GM18505 (cell line): ENCODE measurements at regions not wholly inside any gene's neighbourhood (a gene's known extent, or its start where the extent isn't known, plus 50 kb on each side); places are given as distances from the start of the nearest gene placed in this dataset.
"Not testable (repeated sequence)": the region's sequence is repeated elsewhere in the genome, so short reads cannot be mapped to it uniquely, and the experiment has no call there.

ENCODE experiments used
- ATAC-seq: cut with Tn5 transposase; IDR thresholded peaks from one replicate; pipeline ENCODE4 v1.9.1; 2021; ENCODE audit not compliant: unreplicated experiment
- POLR2A ChIP-seq: IDR thresholded peaks from 4 replicates; pipeline ENCODE4 v1.6.1; 2011; ENCODE audit warnings: borderline replicate concordance; ENCODE audit not compliant: insufficient read depth, insufficient read length; ENCODE audit errors: extremely low read depth

- no peak for TF ChIP-seq POLR2A
- ATAC-seq: no peak
These were observed 63.0 kb downstream of the HLX start for GRCh38 chr1:220942278-220942677.

DNA sequence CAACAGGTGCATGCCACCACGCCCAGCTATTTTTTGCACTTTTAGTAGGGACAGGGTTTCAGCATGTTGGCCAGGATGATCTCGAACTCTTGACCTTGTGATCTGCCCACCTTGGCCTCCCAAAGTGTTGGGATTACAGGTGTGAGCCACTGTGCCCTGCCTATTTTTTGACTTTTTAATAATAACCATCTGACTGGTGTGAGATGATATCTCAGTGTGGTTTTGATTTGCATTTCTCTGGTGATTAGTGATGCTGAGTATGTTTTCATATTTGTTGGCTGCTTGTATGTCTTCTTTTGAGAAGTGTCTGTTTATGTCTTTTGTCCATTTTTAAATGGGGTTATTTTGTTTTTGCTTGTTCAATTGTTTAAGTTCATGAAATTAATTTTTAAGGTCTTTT is 63.7 kb downstream of the HLX start:
- ATAC-seq: not testable (repeated sequence)

DNA sequence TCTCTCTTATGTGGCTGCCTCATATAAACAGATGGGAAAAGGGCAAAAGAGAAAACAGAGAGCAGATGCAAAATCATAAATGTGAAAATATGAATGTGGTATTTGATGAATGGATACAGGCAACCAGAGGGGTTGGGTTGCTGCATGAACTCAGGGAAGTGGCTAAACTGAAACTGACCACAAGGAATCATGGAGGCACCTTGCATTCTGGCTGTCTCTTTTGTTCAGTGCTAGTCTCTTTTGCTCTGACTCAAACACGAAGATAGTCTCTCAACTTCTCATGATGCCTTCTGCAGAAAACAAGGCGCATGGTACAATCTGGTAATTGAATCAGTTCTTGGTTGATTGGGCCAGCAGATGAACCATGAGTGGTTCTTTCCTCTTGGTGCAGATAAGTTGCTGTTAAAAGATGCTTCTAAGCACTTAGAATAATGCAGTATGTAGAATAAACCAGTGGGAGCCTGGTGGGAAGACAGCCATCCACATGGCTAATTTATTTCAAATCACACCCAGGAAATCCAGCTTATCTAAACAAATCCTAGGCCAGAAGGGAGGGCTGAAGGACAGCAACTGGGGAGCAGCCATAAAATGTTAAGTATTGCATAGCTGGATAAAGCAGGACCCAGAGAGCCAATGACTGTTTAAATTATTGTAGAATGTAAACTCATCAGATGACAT is 64.2 kb downstream of the HLX start:
- ATAC-seq: no peak
- no peak for TF ChIP-seq POLR2A

DNA sequence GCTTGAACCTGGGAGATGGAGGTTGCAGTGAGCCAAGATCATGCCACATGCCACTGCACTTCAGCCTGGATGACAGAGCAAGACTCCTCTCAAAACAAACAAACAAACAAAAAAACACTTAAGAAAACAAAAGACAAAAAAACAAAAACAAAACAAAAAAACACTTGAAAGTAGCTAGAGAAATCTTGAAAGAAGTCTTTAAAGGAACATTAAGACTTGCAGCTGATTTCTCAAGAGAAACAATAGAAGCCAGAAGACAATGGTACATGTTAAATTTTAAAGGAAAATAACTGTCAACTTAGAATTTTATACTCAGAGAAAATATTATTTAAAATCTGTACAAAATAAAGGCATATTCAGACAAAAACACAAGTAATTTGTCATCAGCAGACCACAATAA is 71.3 kb downstream of the HLX start:
- no peak for ATAC-seq
- no peak for TF ChIP-seq POLR2A

DNA sequence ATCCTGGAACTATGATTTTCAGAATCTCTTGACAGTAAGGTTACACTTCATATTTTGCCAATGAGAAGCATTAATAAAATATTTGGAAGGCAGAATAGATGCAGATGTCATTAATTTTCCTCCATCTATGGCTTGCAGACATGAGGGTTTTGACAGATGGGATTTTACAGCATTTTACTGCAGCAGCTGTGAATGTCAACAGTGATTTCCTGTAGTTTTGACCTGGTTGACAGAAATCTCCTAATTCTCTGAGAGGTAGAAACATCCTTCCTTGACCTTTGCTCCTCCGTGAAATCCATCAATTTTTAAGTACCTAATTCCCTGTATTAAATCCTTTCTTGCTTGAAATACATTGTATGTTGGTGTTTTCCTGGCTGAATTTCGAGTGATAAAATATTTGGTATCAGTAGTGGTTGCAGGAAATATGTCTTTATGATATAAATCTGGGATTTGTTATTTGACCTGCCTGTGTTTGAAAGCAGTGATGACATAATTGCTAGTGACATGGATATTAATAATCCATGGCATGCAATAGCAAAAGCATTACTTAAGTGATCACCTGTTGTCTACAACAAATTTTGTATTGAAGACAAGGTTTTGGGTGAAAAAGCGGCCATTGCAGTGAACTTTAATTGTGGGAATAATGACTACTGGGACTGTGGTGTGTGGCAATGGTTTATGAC is 73.9 kb downstream of the HLX start:
- no peak for ATAC-seq
- no peak for TF ChIP-seq POLR2A

- ATAC-seq: no peak
- TF ChIP-seq POLR2A: no peak
These were observed 75.3 kb downstream of the HLX start for GRCh38 chr1:220954321-220955075.

DNA sequence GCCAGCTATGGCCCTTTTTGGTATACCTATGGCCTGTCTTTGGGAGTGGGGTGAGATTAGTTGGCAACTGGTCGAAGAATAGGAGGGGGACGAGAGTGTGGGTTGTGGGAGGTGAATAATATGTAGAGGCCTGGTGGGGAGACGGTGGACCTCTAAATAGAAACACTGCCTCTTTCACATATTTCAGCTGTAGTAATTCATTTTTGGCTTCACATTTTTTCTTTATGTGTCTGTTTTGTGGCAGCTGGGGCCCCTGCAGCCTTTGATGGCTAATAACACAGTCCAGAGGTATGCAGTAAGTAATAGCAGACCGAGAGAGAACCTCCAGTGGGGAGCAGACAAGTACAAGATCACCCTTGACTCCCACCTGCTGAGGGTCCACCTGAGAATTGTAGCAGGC is 75.9 kb downstream of the HLX start:
- ATAC-seq: no peak
- TF ChIP-seq POLR2A: no peak

DNA sequence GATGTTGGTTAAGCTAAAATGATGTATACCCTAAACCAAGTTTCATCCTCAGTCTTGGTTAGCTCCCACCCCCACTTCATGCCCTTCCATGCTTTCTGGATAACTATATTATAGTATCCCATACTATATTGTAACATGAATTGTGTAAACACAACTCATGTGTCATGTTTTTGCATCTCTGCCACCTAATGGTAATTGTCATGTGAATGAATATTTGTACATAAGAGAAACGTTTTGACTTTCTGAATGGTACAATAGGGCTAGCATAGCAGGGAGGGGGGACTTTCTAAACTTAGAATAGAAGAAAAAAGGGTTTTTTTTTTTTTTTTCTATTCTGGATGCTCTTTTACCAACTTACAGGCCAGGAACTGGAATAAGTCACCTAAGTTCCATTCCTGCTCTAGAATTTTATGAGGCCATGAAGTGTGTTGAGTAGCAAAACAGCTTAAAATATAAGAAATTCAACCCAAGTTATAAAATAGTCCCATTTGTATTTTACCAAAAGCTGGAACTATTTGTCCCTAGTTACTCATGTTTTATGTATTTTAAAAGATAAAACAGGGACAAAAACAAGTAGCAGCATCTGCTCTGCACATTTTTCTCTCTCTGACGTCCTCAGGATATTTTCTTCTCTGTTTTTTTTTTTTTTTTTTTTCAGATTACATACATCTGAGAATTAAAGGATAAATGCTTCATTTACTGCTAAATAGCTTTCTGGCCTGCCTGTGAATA is 77.4 kb downstream of the HLX start:
- no peak for ATAC-seq
- no peak for TF ChIP-seq POLR2A

GRCh38 chr1:220957233-220957605 is 78.0 kb downstream of the HLX start:
- no peak for TF ChIP-seq POLR2A
- ATAC-seq: no peak

DNA sequence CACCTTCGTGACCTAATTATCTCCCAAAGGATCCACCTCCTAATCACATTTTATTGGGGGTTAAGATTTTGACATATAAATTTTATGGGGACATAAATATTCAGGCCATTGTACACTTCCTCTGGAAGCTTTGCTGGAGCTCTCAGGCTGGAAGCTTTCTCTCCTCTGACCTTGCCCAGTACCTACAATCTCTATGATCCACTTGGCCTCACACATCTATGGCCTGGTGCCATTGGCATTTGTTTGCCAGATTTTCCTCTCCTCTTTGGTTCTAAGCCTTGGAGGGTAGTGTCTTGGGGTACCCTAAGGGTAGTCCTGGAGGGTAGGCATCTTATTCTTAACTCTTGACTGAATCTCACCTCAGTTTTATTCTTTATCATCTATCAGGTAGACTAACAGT is 79.0 kb downstream of the HLX start:
- TF ChIP-seq POLR2A: no peak
- no peak for ATAC-seq

- TF ChIP-seq POLR2A: no peak
These were observed 82.9 kb downstream of the HLX start for GRCh38 chr1:220962031-220962751.

GRCh38 chr1:220966041-220966440 is 86.8 kb downstream of the HLX start:
- TF ChIP-seq POLR2A: no peak
- no peak for ATAC-seq

More at GRCh38 chr1:220962031-220962751, 82.9 kb downstream of the HLX start:
- no peak for ATAC-seq

DNA sequence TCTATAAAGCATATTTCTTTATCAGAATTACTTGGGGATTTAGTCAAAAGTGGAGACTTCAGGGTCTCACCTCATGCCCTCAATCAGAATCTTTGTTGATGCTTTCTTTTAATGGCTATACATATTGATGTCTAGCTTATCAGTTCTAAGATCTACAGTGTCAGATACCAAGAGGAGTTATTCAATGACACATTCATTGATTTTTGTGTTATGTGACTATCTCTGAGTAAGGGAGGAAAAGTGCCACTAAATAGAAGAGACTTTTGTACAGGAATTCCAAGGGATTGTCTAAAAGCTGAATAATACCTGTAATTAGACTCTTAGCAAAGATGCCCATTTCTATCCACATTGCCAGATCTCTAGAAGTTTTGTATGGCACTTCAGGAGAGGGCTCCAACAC is 87.2 kb downstream of the HLX start:
- ATAC-seq: no peak
- no peak for TF ChIP-seq POLR2A
